ENCODE measurements at regions not wholly inside any gene's neighbourhood (a gene's known extent, or its start where the extent isn't known, plus 50 kb on each side); places are given as distances from the start of the nearest gene placed in this dataset.

DNA sequence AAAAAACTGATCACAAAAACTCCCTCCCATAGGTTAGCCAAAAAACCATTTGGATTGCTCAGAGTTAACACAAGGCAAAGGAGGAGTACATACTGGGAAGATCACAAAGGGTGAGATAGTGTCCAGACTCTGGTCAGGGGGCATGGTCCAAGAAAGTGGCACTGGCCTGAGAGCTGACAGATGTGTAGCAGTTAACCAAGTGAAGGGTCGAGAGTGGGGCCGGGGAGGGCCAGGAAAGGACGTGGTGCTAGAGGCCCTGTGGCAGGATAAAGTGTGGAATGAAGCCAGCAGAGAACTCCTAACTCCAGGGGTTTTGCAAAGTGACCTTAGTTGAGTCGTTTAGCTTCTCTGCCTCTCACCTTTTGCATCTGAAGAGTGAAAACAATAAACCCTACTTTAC lies 290.5 kb downstream of the FOXA2 start (continued):
- TF ChIP-seq, protein P1, sequence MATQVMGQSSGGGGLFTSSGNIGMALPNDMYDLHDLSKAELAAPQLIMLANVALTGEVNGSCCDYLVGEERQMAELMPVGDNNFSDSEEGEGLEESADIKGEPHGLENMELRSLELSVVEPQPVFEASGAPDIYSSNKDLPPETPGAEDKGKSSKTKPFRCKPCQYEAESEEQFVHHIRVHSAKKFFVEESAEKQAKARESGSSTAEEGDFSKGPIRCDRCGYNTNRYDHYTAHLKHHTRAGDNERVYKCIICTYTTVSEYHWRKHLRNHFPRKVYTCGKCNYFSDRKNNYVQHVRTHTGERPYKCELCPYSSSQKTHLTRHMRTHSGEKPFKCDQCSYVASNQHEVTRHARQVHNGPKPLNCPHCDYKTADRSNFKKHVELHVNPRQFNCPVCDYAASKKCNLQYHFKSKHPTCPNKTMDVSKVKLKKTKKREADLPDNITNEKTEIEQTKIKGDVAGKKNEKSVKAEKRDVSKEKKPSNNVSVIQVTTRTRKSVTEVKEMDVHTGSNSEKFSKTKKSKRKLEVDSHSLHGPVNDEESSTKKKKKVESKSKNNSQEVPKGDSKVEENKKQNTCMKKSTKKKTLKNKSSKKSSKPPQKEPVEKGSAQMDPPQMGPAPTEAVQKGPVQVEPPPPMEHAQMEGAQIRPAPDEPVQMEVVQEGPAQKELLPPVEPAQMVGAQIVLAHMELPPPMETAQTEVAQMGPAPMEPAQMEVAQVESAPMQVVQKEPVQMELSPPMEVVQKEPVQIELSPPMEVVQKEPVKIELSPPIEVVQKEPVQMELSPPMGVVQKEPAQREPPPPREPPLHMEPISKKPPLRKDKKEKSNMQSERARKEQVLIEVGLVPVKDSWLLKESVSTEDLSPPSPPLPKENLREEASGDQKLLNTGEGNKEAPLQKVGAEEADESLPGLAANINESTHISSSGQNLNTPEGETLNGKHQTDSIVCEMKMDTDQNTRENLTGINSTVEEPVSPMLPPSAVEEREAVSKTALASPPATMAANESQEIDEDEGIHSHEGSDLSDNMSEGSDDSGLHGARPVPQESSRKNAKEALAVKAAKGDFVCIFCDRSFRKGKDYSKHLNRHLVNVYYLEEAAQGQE (IDR thresholded peaks at IDR 0.05; ENCODE audit: borderline replicate concordance), result no peak
- TF ChIP-seq, protein P1 (CRISPR knock-in tag; IDR thresholded peaks at IDR 0.05; ENCODE audit: low read depth), result no peak
- TF ChIP-seq, protein P2, sequence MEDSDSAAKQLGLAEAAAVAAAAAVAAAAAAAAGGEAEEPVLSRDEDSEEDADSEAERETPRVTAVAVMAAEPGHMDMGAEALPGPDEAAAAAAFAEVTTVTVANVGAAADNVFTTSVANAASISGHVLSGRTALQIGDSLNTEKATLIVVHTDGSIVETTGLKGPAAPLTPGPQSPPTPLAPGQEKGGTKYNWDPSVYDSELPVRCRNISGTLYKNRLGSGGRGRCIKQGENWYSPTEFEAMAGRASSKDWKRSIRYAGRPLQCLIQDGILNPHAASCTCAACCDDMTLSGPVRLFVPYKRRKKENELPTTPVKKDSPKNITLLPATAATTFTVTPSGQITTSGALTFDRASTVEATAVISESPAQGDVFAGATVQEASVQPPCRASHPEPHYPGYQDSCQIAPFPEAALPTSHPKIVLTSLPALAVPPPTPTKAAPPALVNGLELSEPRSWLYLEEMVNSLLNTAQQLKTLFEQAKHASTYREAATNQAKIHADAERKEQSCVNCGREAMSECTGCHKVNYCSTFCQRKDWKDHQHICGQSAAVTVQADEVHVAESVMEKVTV (CRISPR knock-in tag; IDR thresholded peaks at IDR 0.05), result no peak
- no peak for TF ChIP-seq RHOXF2B (CRISPR knock-in tag; conservative IDR thresholded peaks at IDR 0.05)
- no peak for TF ChIP-seq SAFB2 (IDR thresholded peaks at IDR 0.05; ENCODE audit: borderline replicate concordance, low read depth, low read length, severe bottlenecking)
- no peak for TF ChIP-seq ZKSCAN3 (CRISPR knock-in tag; IDR thresholded peaks at IDR 0.05)
- TF ChIP-seq, protein P3, sequence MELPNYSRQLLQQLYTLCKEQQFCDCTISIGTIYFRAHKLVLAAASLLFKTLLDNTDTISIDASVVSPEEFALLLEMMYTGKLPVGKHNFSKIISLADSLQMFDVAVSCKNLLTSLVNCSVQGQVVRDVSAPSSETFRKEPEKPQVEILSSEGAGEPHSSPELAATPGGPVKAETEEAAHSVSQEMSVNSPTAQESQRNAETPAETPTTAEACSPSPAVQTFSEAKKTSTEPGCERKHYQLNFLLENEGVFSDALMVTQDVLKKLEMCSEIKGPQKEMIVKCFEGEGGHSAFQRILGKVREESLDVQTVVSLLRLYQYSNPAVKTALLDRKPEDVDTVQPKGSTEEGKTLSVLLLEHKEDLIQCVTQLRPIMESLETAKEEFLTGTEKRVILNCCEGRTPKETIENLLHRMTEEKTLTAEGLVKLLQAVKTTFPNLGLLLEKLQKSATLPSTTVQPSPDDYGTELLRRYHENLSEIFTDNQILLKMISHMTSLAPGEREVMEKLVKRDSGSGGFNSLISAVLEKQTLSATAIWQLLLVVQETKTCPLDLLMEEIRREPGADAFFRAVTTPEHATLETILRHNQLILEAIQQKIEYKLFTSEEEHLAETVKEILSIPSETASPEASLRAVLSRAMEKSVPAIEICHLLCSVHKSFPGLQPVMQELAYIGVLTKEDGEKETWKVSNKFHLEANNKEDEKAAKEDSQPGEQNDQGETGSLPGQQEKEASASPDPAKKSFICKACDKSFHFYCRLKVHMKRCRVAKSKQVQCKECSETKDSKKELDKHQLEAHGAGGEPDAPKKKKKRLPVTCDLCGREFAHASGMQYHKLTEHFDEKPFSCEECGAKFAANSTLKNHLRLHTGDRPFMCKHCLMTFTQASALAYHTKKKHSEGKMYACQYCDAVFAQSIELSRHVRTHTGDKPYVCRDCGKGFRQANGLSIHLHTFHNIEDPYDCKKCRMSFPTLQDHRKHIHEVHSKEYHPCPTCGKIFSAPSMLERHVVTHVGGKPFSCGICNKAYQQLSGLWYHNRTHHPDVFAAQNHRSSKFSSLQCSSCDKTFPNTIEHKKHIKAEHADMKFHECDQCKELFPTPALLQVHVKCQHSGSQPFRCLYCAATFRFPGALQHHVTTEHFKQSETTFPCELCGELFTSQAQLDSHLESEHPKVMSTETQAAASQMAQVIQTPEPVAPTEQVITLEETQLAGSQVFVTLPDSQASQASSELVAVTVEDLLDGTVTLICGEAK (IDR thresholded peaks at IDR 0.05), result no peak
- TF ChIP-seq, protein P3 (CRISPR knock-in tag; IDR thresholded peaks at IDR 0.05), result no peak

Data from K562 (cell line).